GM23338 (cell line): ENCODE measurements at regions not wholly inside any gene's neighbourhood (a gene's known extent, or its start where the extent isn't known, plus 50 kb on each side); places are given as distances from the start of the nearest gene placed in this dataset.

Experiments used
- ATAC-seq: fragments of 200-7000 bp; cut with Tn5 transposase; 3 replicates; pipeline ENCODE4 v1.9.1; 2020
- DNase-seq: peaks from one replicate; pipeline ENCODE4 v3.0.0-alpha.2; 2015; ENCODE audit warnings: low spot score
- H2AFZ ChIP-seq: fragments of 200-600 bp; sonication (generic); 2 replicates; pipeline ENCODE4 v1.8.0; 2016; ENCODE audit warnings: antibody characterized with exemption, mild to moderate bottlenecking, moderate library complexity
- H3F3A ChIP-seq: fragments of 200-600 bp; sonication (generic); replicated peaks from 2 replicates; pipeline ENCODE4 v1.8.0; 2017; ENCODE audit warnings: antibody characterized with exemption, mixed run types, low read depth
- H3K27ac ChIP-seq: fragments of 200-600 bp; sonication (generic); 2 replicates; pipeline ENCODE4 v1.6.1; 2016; ENCODE audit warnings: low read depth
- H3K27me3 ChIP-seq: fragments of 200-600 bp; sonication (generic); 2 replicates; pipeline ENCODE4 v1.8.0; 2016; ENCODE audit warnings: mild to moderate bottlenecking, mixed run types, moderate library complexity; ENCODE audit not compliant: insufficient read depth
- H3K36me3 ChIP-seq: fragments of 200-600 bp; sonication (generic); 2 replicates; pipeline ENCODE4 v1.8.0; 2016; ENCODE audit warnings: mild to moderate bottlenecking; ENCODE audit not compliant: insufficient read depth
- H3K4me1 ChIP-seq: fragments of 200-600 bp; sonication (generic); 2 replicates; pipeline ENCODE4 v1.8.0; 2016; ENCODE audit warnings: mild to moderate bottlenecking, moderate library complexity; ENCODE audit not compliant: insufficient read depth
- H3K4me2 ChIP-seq: fragments of 200-600 bp; sonication (generic); 2 replicates; pipeline ENCODE4 v1.7.1; 2017; ENCODE audit warnings: mixed run types
- H3K4me3 ChIP-seq: fragments of 200-600 bp; sonication (generic); 2 replicates; pipeline ENCODE4 v1.6.1; 2016; ENCODE audit warnings: mixed run types
- H3K79me2 ChIP-seq: fragments of 200-600 bp; sonication (generic); replicated peaks from 2 replicates; pipeline ENCODE4 v1.8.0; 2017; ENCODE audit warnings: mild to moderate bottlenecking; ENCODE audit not compliant: insufficient read depth
- H3K9me2 ChIP-seq: fragments of 200-600 bp; sonication (generic); 2 replicates; pipeline ENCODE4 v1.8.0; 2017; ENCODE audit not compliant: insufficient read depth
- H4K20me1 ChIP-seq: fragments of 200-600 bp; sonication (generic); replicated peaks from 2 replicates; pipeline ENCODE4 v1.8.0; 2017; ENCODE audit warnings: mild to moderate bottlenecking; ENCODE audit not compliant: insufficient read depth
- H3K27ac Mint-ChIP-seq: 2 replicates; pipeline ENCODE4 v1.8.0; 2020; ENCODE audit warnings: inconsistent platforms, mild to moderate bottlenecking, moderate library complexity, mixed read lengths
- H3K27me3 Mint-ChIP-seq: 3 replicates; pipeline ENCODE4 v1.8.0; 2022; ENCODE audit warnings: low read depth, mild to moderate bottlenecking, moderate library complexity, mixed read lengths, inconsistent platforms; ENCODE audit not compliant: insufficient read depth, poor library complexity
- H3K36me3 Mint-ChIP-seq: 3 replicates; pipeline ENCODE4 v1.8.0; 2021; ENCODE audit warnings: low read depth, mild to moderate bottlenecking, inconsistent platforms, moderate library complexity, mixed read lengths
- H3K4me1 Mint-ChIP-seq: 3 replicates; pipeline ENCODE4 v1.8.0; 2020; ENCODE audit warnings: mild to moderate bottlenecking, inconsistent platforms, mixed read lengths
- H3K4me3 Mint-ChIP-seq: 3 replicates; pipeline ENCODE4 v1.8.0; 2021; ENCODE audit warnings: moderate library complexity, mild to moderate bottlenecking, inconsistent platforms, mixed read lengths
- H3K9me3 Mint-ChIP-seq: 3 replicates; pipeline ENCODE4 v1.8.0; 2020; ENCODE audit warnings: moderate library complexity, mild to moderate bottlenecking, inconsistent platforms, mixed read lengths
- CREB1 ChIP-seq: fragments of 250-450 bp; sonication (Bioruptor Pico); IDR thresholded peaks from 2 replicates; pipeline ENCODE4 v1.5.0; 2020; ENCODE audit warnings: low read depth, mild to moderate bottlenecking, moderate library complexity
- EZH2 ChIP-seq: fragments of 200-600 bp; sonication (generic); IDR thresholded peaks from one replicate; pipeline ENCODE4 v1.8.0; 2017; ENCODE audit warnings: antibody characterized with exemption, mild to moderate bottlenecking, low read depth; ENCODE audit not compliant: unreplicated experiment
- EZH2phosphoT487 ChIP-seq: fragments of 200-600 bp; sonication (generic); IDR thresholded peaks from one replicate; pipeline ENCODE4 v1.8.1; 2018; ENCODE audit warnings: antibody characterized with exemption; ENCODE audit not compliant: unreplicated experiment
- JUNB ChIP-seq: IDR thresholded peaks from one replicate; pipeline ENCODE4 v1.6.1; 2016; ENCODE audit warnings: antibody characterized with exemption; ENCODE audit not compliant: unreplicated experiment
- NANOG ChIP-seq: IDR thresholded peaks from 2 replicates; pipeline ENCODE4 v1.6.1; 2016; ENCODE audit warnings: antibody characterized with exemption, borderline replicate concordance
- POLR2AphosphoS5 ChIP-seq: IDR thresholded peaks from 2 replicates; pipeline ENCODE4 v1.6.1; 2016; ENCODE audit warnings: antibody characterized with exemption, low read depth
- STAT1 ChIP-seq: IDR thresholded peaks from one replicate; pipeline ENCODE4 v1.6.1; 2016; ENCODE audit warnings: antibody characterized with exemption; ENCODE audit not compliant: unreplicated experiment
- ZNF114 ChIP-seq: fragments of 250-450 bp; sonication (Bioruptor Pico); IDR thresholded peaks from 2 replicates; pipeline ENCODE4 v1.5.0; 2020; ENCODE audit warnings: mild to moderate bottlenecking, moderate library complexity
- ZNF331 ChIP-seq: fragments of 250-450 bp; sonication (Bioruptor Pico); IDR thresholded peaks from 2 replicates; pipeline ENCODE4 v1.5.0; 2020; ENCODE audit warnings: low read depth, mild to moderate bottlenecking, moderate library complexity
- TF ChIP-seq, protein P1 (sequence below): IDR thresholded peaks from 2 replicates; pipeline ENCODE4 v1.6.1; 2016; ENCODE audit warnings: antibody characterized with exemption
- TF ChIP-seq, protein P2 (sequence below), 2 experiments: fragments of 200-600 bp in 1 of 2; sonication (generic) in 1 of 2; conservative IDR thresholded peaks; 2 replicates each; pipeline versions ENCODE4 v1.5.1 to v1.6.1; 2016 to 2017; ENCODE audit warnings: antibody characterized with exemption in 2 of 2, low read depth in 2 of 2, mild to moderate bottlenecking in 2 of 2, moderate library complexity in 1 of 2

DNA sequence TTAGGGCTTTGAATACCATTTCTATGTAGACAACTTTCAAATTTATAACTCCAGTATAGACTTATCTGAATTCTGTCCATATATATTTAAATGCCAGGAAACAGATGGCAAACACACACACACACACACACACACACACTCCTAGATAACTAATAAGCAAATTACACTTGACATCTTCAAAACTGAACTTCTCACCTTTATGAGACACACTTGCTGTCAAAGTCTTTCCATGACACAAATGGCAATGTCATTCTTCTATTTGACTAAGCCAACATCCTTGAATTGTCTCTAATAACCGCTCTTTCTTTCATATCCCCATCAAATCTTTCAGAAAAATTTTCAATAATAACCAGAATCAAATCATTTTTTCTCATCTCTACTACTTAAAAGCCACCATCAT, 402.4 kb downstream of the PCDH18 start (continued):
- TF ChIP-seq JUNB = no peak
- TF ChIP-seq, protein P1, sequence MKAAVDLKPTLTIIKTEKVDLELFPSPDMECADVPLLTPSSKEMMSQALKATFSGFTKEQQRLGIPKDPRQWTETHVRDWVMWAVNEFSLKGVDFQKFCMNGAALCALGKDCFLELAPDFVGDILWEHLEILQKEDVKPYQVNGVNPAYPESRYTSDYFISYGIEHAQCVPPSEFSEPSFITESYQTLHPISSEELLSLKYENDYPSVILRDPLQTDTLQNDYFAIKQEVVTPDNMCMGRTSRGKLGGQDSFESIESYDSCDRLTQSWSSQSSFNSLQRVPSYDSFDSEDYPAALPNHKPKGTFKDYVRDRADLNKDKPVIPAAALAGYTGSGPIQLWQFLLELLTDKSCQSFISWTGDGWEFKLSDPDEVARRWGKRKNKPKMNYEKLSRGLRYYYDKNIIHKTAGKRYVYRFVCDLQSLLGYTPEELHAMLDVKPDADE = no peak
- TF ChIP-seq STAT1 = no peak
- no peak for TF ChIP-seq CREB1
- TF ChIP-seq ZNF331 (CRISPR knock-in tag) = no peak
- TF ChIP-seq, protein P2, sequence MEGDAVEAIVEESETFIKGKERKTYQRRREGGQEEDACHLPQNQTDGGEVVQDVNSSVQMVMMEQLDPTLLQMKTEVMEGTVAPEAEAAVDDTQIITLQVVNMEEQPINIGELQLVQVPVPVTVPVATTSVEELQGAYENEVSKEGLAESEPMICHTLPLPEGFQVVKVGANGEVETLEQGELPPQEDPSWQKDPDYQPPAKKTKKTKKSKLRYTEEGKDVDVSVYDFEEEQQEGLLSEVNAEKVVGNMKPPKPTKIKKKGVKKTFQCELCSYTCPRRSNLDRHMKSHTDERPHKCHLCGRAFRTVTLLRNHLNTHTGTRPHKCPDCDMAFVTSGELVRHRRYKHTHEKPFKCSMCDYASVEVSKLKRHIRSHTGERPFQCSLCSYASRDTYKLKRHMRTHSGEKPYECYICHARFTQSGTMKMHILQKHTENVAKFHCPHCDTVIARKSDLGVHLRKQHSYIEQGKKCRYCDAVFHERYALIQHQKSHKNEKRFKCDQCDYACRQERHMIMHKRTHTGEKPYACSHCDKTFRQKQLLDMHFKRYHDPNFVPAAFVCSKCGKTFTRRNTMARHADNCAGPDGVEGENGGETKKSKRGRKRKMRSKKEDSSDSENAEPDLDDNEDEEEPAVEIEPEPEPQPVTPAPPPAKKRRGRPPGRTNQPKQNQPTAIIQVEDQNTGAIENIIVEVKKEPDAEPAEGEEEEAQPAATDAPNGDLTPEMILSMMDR (conservative IDR thresholded peaks at IDR 0.05; ENCODE audit: low read depth in 2 of 2) = no peak
- TF ChIP-seq POLR2AphosphoS5 = no peak
- no peak for TF ChIP-seq NANOG
- no peak for TF ChIP-seq EZH2phosphoT487

DNA sequence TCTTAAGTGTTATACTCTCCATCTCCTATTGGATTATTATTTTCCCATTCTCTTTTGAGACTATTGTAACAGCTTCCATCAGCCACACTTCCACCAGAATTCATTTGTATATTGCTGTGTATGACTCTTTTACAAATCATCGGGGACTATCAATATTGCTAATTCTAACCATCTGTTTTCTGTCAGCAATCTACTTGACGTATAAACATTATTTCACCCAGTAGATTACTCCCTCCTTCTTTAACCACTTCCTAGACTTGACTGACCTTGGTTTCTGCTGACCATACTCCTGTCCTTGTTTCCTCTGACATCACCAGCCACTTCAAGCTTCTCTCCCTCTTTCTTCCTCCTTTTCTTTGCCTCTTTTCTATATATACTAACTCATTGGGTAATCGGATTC, 402.9 kb downstream of the PCDH18 start:
- Mint-ChIP-seq H3K27ac (no peak overlapping the region), H3K27me3 (no peaks in the 10 kb centered on the region), H3K36me3 (no peaks in the 10 kb centered on the region), H3K4me3 (no peak overlapping the region), H3K9me3 (no peaks in the 10 kb centered on the region), H3K4me1 (no peaks in the 10 kb centered on the region)
- Histone ChIP-seq H3F3A (no peaks in the 10 kb centered on the region), H3K79me2 (no peaks in the 10 kb centered on the region), H3K4me1 (no peaks in the 10 kb centered on the region), H3K27ac (no peak overlapping the region), H3K36me3 (no peaks in the 10 kb centered on the region), H3K27me3 (no peaks in the 10 kb centered on the region), H4K20me1 (no peaks in the 10 kb centered on the region), H3K4me2 (no peak overlapping the region), H3K9me2 (no peaks in the 10 kb centered on the region), H3K4me3 (no peak overlapping the region), H2AFZ (no peak overlapping the region)
- no peak for DNase-seq
- ATAC-seq = no peak
- TF ChIP-seq POLR2AphosphoS5 (no peak), CREB1 (no peak), ZNF114 (no peak), NANOG (no peak), EZH2 (no peak)
- TF ChIP-seq, protein P1 = no peak
- TF ChIP-seq, protein P2 (conservative IDR thresholded peaks at IDR 0.05; ENCODE audit: low read depth in 2 of 2) = no peak
